Spleen (tissue), 7 donors: ENCODE measurements at regions not wholly inside any gene's neighbourhood (a gene's known extent, or its start where the extent isn't known, plus 50 kb on each side); places are given as distances from the start of the nearest gene placed in this dataset.

Source experiments
- CTCF ChIP-seq, 11 experiments: fragments of 200-600 bp in 7 of 11; fragments of 450-650 bp in 4 of 11; sonication (generic) in 4 of 11; IDR thresholded peaks in 8 of 11; conservative IDR thresholded peaks in 3 of 11; 1 replicate in 7 of 11; 2 replicates in 4 of 11; pipeline versions ENCODE4 v1.4.0 to v1.8.0; 2016 to 2021; ENCODE audit warnings: antibody characterized with exemption in 11 of 11, inconsistent platforms in 4 of 11, mild to moderate bottlenecking in 1 of 11
- POLR2A ChIP-seq, 3 donors: fragments of 450-650 bp; IDR thresholded peaks; one replicate each; pipeline ENCODE4 v1.5.1; 2017; ENCODE audit warnings: antibody characterized with exemption in 3 of 3, mild to moderate bottlenecking in 1 of 3
- POLR2AphosphoS5 ChIP-seq, 3 donors: sonication (generic); formaldehyde crosslinking; IDR thresholded peaks; one replicate each; pipeline ENCODE4 v1.5.1; 2017; ENCODE audit warnings: antibody characterized with exemption in 3 of 3
- donor health status: DM: no; HTN: no; CAD: no; lungs with moderate emphysema.
- donor health status: DM: no; HTN: no; CAD: no.
- donor health status: DM: no; HTN: no; CAD: no.

- no peak for TF ChIP-seq POLR2A (IDR thresholded peaks at IDR 0.05)
- TF ChIP-seq CTCF (IDR thresholded peaks at IDR 0.05 in 8 of 11, conservative IDR thresholded peaks at IDR 0.05 in 3 of 11): no peak
- TF ChIP-seq POLR2AphosphoS5 (IDR thresholded peaks at IDR 0.05): no peak
These were observed 145.7 kb downstream of the TLE3 start for GRCh38 chr15:69951898-69952555.
